Left lung (tissue), 4 donors: ENCODE measurements at regions not wholly inside any gene's neighbourhood (a gene's known extent, or its start where the extent isn't known, plus 50 kb on each side); places are given as distances from the start of the nearest gene placed in this dataset.

Experiments used
- ATAC-seq: fragments of 200-7000 bp; cut with Tn5 transposase; one replicate; pipeline ENCODE4 v1.9.1; 2020; ENCODE audit warnings: moderate library complexity
- DNase-seq, 4 donors: peaks; one replicate each; pipeline ENCODE4 v3.0.0-alpha.2; 2013 to 2020
- H3K27ac ChIP-seq, 2 donors: fragments of 200-600 bp; sonication (generic) in 1 of 2; one replicate each; pipeline versions ENCODE4 v1.5.0 to v1.8.0; 2020 to 2021
- H3K27me3 ChIP-seq, 2 donors: fragments of 200-600 bp; sonication (generic) in 1 of 2; one replicate each; pipeline versions ENCODE4 v1.5.0 to v1.8.0; 2020 to 2021
- H3K36me3 ChIP-seq, 2 donors: fragments of 200-600 bp; sonication (generic) in 1 of 2; one replicate each; pipeline versions ENCODE4 v1.5.0 to v1.8.0; 2020 to 2021
- H3K4me1 ChIP-seq, 2 donors: fragments of 200-600 bp; one replicate each; pipeline ENCODE4 v1.8.0; 2021
- H3K4me3 ChIP-seq, 2 donors: fragments of 200-600 bp; sonication (generic) in 1 of 2; one replicate each; pipeline versions ENCODE4 v1.5.0 to v1.8.0; 2020 to 2021; ENCODE audit warnings: mild to moderate bottlenecking in 1 of 2
- H3K9me3 ChIP-seq, 2 donors: fragments of 200-600 bp; sonication (generic) in 1 of 2; one replicate each; pipeline versions ENCODE4 v1.5.0 to v1.8.0; 2020 to 2021
- intact Hi-C, 2 donors: fragments of 100-400 bp; cut with DNase I; formaldehyde crosslinking; loops; one replicate each; pipeline versions ENCODE4 v1.11.2 to v1.14.2; 2022
- TF ChIP-seq, protein P1 (sequence below), 2 donors: fragments of 200-600 bp; sonication (generic) in 1 of 2; IDR thresholded peaks; one replicate each; pipeline versions ENCODE4 v1.5.0 to v1.8.0; 2021; ENCODE audit warnings: antibody characterized with exemption in 2 of 2
- donor health status: DM: no; HTN: yes; CAD: no.
- donor health status: DM: no; HTN: no; CAD: no.

DNA sequence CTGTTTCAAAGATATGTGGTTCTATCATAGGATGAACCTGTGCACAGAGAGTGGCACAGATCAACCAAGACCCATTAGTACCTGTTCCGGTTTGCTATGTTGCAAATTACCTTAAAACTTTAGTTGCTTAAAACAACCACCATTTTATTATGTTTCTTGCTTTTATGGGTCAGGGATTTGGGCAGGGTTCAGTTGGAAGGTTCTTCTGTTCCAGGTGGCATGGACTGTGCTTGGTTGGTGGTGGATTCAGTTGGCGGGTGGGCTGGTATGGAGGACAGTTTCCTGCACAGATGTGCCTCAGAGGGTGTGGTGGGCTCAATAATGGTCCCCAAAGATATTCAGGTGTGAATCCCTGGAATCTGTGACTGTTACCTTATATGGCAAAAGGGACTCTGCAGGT, 166.3 kb downstream of the SLC35B3 start:
- Histone ChIP-seq H3K27me3 (no peaks in the 10 kb centered on the region), H3K4me1 (no peaks in the 10 kb centered on the region), H3K27ac (no peak overlapping the region), H3K9me3 (peaks cover 0 to 3% of the 10 kb centered on the region in 2 donors), H3K4me3 (no peak overlapping the region), H3K36me3 (no peaks in the 10 kb centered on the region)
- TF ChIP-seq, protein P1, sequence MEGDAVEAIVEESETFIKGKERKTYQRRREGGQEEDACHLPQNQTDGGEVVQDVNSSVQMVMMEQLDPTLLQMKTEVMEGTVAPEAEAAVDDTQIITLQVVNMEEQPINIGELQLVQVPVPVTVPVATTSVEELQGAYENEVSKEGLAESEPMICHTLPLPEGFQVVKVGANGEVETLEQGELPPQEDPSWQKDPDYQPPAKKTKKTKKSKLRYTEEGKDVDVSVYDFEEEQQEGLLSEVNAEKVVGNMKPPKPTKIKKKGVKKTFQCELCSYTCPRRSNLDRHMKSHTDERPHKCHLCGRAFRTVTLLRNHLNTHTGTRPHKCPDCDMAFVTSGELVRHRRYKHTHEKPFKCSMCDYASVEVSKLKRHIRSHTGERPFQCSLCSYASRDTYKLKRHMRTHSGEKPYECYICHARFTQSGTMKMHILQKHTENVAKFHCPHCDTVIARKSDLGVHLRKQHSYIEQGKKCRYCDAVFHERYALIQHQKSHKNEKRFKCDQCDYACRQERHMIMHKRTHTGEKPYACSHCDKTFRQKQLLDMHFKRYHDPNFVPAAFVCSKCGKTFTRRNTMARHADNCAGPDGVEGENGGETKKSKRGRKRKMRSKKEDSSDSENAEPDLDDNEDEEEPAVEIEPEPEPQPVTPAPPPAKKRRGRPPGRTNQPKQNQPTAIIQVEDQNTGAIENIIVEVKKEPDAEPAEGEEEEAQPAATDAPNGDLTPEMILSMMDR (IDR thresholded peaks at IDR 0.05) = no peak
- ATAC-seq (no peak), DNase-seq (no peak)
- intact Hi-C loops = no loop called here

DNA sequence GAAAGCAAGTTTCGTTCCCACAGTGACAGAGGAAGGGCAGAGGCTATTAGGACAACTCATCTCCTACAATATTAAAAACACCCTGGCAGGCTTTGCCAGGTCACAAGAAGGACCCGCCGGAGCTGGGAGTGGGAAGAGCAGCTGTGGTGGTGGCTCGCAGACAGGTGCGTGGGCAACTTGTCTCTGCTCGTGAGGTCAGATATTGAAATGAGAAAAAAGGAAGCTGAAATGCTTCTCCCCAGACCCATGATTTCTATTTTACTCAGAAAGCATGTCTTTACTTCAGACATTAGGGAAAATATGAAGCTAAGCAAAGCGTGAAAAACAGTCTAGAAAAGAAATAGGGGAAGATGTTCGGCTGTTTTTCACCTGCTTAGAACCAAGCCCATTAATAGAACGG, 166.3 kb upstream of the EEF1E1 start:
- no peaks in the 10 kb centered on the region for H3K27me3 ChIP-seq
- H3K9me3 ChIP-seq = peaks cover 0 to 3% of the 10 kb centered on the region in 2 donors
- DNase-seq (no peak), ATAC-seq (no peak)
- TF ChIP-seq, protein P1 (IDR thresholded peaks at IDR 0.05) = no peak
- intact Hi-C loops = no loop called here
- H3K27ac ChIP-seq = no peak overlapping the region
- no peaks in the 10 kb centered on the region for H3K4me1 ChIP-seq
- H3K4me3 ChIP-seq = no peak overlapping the region
- no peaks in the 10 kb centered on the region for H3K36me3 ChIP-seq

DNA sequence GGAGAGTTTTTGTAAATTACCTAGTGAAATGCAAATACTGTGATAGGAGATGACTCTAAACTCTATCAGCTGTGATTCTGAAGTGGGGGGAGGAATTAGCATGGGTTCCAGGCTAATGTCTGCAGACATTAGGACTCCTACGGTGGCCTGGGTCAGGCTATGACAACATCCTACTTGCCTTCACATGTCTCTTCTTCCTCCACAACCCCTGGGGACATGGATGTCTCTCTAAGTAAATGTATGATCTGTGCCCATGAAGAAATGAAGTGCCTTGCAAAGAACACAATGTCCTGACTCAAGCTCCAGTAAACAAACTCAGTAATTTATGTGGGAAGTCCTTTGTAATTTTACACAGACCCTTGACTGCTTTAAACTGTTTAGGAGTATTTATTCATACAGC, 165.8 kb upstream of the EEF1E1 start:
- H3K36me3 ChIP-seq = no peaks in the 10 kb centered on the region
- H3K4me3 ChIP-seq = no peak overlapping the region
- H3K9me3 ChIP-seq = peaks cover 0 to 3% of the 10 kb centered on the region in 2 donors
- TF ChIP-seq, protein P1 (IDR thresholded peaks at IDR 0.05) = no peak
- no peaks in the 10 kb centered on the region for H3K27me3 ChIP-seq
- H3K27ac ChIP-seq = no peak overlapping the region
- intact Hi-C loops = no loop called here
- ATAC-seq (no peak), DNase-seq (no peak)
- no peaks in the 10 kb centered on the region for H3K4me1 ChIP-seq

DNA sequence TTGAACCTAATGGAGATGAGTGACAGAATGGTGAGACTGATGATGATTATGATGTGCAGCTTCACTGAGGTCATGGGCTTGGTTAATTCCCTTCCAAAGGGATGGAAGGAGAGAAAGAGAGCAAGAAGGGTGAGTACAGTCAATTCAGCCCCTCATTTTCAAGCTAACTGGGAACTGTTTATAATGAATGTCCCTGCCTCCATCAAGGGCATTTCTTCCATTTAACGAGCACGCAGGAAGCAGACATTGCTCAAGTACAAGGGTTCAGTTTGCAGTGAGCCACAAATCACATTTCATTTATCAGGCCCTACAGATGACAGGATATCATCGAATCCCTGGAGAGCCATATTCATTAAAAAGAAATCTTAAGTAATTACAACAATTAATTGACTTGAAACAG, 158.3 kb upstream of the EEF1E1 start:
- ATAC-seq (no peak), DNase-seq (no peak)
- H3K27me3 ChIP-seq = no peaks in the 10 kb centered on the region
- no peaks in the 10 kb centered on the region for H3K4me1 ChIP-seq
- intact Hi-C loops = no loop called here
- H3K9me3 ChIP-seq = no peaks in the 10 kb centered on the region
- no peaks in the 10 kb centered on the region for H3K36me3 ChIP-seq
- H3K27ac ChIP-seq = no peak overlapping the region
- TF ChIP-seq, protein P1 (IDR thresholded peaks at IDR 0.05) = no peak
- H3K4me3 ChIP-seq = no peak overlapping the region

DNA sequence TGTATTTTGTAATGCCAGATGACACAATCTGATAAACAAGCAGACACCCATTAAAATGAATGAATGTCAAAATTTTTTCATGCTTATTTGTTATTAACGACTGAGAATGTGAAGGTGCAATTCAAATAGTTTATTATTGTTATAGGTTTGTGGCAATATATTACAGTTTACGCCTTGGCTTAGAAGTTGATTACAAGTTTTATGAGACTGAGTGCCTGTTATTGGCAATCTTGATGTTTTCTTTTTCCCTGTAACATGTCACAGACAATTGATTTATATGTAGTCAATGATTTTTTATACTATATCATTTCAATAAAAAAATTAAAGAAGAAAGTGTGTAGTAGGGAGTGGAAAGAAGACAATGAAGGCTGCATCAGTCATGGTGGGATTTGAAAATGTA, 144.1 kb upstream of the EEF1E1 start:
- no peak overlapping the region for H3K27ac ChIP-seq
- ATAC-seq = no peak
- H3K27me3 ChIP-seq = peaks cover 0 to 4% of the 10 kb centered on the region in 2 donors
- no peaks in the 10 kb centered on the region for H3K4me1 ChIP-seq
- no peak overlapping the region for H3K4me3 ChIP-seq
- TF ChIP-seq, protein P1 (IDR thresholded peaks at IDR 0.05) = no peak
- H3K36me3 ChIP-seq = no peaks in the 10 kb centered on the region
- no peaks in the 10 kb centered on the region for H3K9me3 ChIP-seq
- intact Hi-C loops = no loop called here
- no peak for DNase-seq
